ENCODE measurements at regions not wholly inside any gene's neighbourhood (a gene's known extent, or its start where the extent isn't known, plus 50 kb on each side); places are given as distances from the start of the nearest gene placed in this dataset.
"Not testable (repeated sequence)": the region's sequence is repeated elsewhere in the genome, so short reads cannot be mapped to it uniquely, and the experiment has no call there.

DNA sequence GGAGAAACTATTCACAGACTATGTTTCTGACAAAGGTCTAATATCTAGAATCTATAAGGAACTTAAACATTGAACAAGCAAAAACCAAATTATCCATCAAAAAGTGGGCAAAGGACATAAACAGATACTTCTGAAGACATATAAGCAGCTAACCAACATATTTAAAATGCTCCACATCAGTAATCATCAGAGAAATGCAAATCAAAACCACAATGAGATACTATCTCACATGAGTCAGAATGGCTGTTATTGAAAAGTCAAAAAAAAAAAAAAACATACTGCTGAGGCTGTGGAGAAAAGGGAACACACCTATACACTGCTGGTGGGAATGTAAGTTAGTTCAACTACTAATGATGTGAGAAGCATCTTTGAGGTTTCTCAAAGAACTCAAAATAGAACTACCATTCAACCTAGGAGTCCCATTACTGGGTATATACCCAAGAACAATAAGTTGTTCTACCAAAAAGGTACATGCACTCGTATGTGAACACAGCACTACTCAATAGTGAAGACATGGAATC, 220.4 kb upstream of the TFPI start:
- TF ChIP-seq ISL1 (CRISPR knock-in tag; IDR thresholded peaks at IDR 0.05), result peak; percentile 24; the same call in 1 of the 2 replicates
- no peak for TF ChIP-seq BACH2 (CRISPR knock-in tag; IDR thresholded peaks at IDR 0.05; ENCODE audit: borderline replicate concordance)
- ATAC-seq, result peak; percentile 96

DNA sequence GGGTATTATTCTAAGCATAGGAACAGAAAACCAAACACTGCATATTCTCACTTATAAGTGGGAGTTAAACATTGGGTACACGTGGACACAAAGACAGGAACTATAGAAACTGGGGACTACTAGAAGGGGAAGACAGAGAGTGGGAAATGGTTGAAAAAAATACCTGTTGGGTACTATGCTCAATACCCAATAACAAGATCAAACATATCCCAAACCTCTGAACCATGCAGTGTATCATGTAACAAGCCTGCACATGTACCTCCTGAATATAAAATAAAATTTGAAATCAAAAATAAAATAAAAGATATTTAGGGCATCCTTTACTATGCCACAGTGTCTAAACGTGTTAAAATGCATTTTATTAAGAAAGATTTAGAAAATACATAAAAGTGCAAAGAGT, 221.0 kb upstream of the TFPI start:
- no peak for TF ChIP-seq BACH2 (CRISPR knock-in tag; IDR thresholded peaks at IDR 0.05; ENCODE audit: borderline replicate concordance)
- TF ChIP-seq CSDC2 (CRISPR knock-in tag; IDR thresholded peaks at IDR 0.05), result no peak
- TF ChIP-seq, protein P1, sequence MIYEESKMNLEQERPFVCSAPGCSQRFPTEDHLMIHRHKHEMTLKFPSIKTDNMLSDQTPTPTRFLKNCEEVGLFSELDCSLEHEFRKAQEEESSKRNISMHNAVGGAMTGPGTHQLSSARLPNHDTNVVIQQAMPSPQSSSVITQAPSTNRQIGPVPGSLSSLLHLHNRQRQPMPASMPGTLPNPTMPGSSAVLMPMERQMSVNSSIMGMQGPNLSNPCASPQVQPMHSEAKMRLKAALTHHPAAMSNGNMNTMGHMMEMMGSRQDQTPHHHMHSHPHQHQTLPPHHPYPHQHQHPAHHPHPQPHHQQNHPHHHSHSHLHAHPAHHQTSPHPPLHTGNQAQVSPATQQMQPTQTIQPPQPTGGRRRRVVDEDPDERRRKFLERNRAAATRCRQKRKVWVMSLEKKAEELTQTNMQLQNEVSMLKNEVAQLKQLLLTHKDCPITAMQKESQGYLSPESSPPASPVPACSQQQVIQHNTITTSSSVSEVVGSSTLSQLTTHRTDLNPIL (CRISPR knock-in tag; IDR thresholded peaks at IDR 0.05; ENCODE audit: low read depth), result no peak
- no peak for TF ChIP-seq ZC3H10 (CRISPR knock-in tag; IDR thresholded peaks at IDR 0.05)

DNA sequence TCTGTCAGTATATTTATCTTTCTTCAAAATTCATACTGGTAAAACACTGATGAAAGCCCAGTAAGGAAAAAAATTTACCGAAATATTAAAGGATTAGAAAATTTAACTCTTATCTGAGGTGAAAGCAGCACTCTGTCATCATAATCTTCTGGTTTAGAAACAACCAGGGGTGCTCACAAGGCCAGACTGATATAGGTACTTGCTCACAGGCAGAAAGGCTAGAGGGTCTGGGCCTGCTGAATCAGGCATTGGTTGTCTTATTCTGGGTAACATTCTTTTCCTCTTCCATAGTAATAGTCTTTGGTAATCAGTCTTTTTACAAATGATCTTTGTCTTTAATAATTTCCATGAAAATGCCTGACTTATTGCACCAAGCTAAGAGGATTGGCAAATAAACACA, 221.4 kb upstream of the TFPI start:
- TF ChIP-seq OSR1 (CRISPR knock-in tag; IDR thresholded peaks at IDR 0.05) (no peak), ZFP30 (CRISPR knock-in tag; IDR thresholded peaks at IDR 0.05) (no peak), GLIS3 (CRISPR knock-in tag; IDR thresholded peaks at IDR 0.05) (no peak), BACH2 (CRISPR knock-in tag; IDR thresholded peaks at IDR 0.05; ENCODE audit: borderline replicate concordance) (no peak), ESRRG (CRISPR knock-in tag; IDR thresholded peaks at IDR 0.05) (no peak), PPARA (CRISPR knock-in tag; IDR thresholded peaks at IDR 0.05; ENCODE audit: borderline replicate concordance) (no peak)
- TF ChIP-seq, protein P1 (CRISPR knock-in tag; IDR thresholded peaks at IDR 0.05; ENCODE audit: low read depth), result no peak
- ATAC-seq, result no peak

More for the DNA sequence above, 221.0 kb upstream of the TFPI start:
- no peak for ATAC-seq

DNA sequence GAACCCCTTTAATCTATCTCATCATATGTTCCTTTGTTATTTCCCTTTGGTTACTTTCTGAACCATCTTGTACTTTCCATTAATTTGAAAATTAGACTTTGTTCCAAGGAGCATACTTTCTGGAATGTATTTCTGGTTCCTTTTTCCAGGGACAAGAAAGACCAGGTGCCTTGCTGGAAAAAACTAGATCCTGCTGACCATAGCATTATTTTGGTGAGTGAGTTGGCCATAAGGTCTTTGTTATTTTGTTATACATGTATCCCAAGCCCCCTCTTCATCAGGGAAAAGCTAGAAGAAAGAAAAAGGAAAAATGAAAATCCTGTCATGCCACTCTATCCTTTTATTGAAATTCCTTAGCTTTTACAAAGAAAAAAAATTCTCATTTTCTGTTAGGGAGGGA, 228.1 kb upstream of the TFPI start:
- TF ChIP-seq, protein P1 (CRISPR knock-in tag; IDR thresholded peaks at IDR 0.05; ENCODE audit: low read depth), result no peak
- TF ChIP-seq GLIS3 (CRISPR knock-in tag; IDR thresholded peaks at IDR 0.05), result no peak
- no peak for TF ChIP-seq SNAI2 (CRISPR knock-in tag; IDR thresholded peaks at IDR 0.05)
- no peak for TF ChIP-seq ISL1 (CRISPR knock-in tag; IDR thresholded peaks at IDR 0.05)
- TF ChIP-seq TOX (CRISPR knock-in tag; IDR thresholded peaks at IDR 0.05; ENCODE audit: borderline replicate concordance), result no peak
- no peak for TF ChIP-seq OSR1 (CRISPR knock-in tag; IDR thresholded peaks at IDR 0.05)
- TF ChIP-seq RARB (CRISPR knock-in tag; IDR thresholded peaks at IDR 0.05), result no peak
- no peak for TF ChIP-seq ARNTL (CRISPR knock-in tag; IDR thresholded peaks at IDR 0.05; ENCODE audit: borderline replicate concordance, low read depth)
- no peak for TF ChIP-seq ZNF70 (CRISPR knock-in tag; IDR thresholded peaks at IDR 0.05)
- no peak for TF ChIP-seq CSDC2 (CRISPR knock-in tag; IDR thresholded peaks at IDR 0.05)
- TF ChIP-seq ZNF565 (CRISPR knock-in tag; conservative IDR thresholded peaks at IDR 0.05; ENCODE audit: low read depth), result no peak
- no peak for TF ChIP-seq ZFP3 (CRISPR knock-in tag; IDR thresholded peaks at IDR 0.05)
- ATAC-seq, result no peak

DNA sequence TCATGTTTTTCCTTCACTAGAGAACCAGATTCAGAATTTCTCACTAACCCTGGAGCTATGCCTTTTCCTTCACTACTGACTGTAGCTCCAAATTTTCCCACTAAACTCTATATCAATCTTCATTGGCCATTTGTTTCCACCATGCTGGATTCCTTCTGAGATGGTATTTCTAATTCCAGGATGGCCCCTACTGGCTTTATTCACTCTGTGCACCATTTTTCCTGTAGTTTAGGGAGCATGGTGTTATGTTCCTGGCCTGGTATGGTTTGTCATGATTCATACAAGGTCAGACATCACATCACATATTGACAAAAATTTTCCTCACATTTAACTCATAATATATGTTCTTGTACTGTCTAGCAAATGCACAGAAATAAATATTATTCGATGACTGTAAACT, 229.2 kb upstream of the TFPI start:
- no peak for ATAC-seq
- TF ChIP-seq, protein P1 (CRISPR knock-in tag; IDR thresholded peaks at IDR 0.05; ENCODE audit: low read depth), result no peak
- TF ChIP-seq ISL1 (CRISPR knock-in tag; IDR thresholded peaks at IDR 0.05), result no peak
- TF ChIP-seq CSDC2 (CRISPR knock-in tag; IDR thresholded peaks at IDR 0.05), result no peak
- TF ChIP-seq, protein P2, sequence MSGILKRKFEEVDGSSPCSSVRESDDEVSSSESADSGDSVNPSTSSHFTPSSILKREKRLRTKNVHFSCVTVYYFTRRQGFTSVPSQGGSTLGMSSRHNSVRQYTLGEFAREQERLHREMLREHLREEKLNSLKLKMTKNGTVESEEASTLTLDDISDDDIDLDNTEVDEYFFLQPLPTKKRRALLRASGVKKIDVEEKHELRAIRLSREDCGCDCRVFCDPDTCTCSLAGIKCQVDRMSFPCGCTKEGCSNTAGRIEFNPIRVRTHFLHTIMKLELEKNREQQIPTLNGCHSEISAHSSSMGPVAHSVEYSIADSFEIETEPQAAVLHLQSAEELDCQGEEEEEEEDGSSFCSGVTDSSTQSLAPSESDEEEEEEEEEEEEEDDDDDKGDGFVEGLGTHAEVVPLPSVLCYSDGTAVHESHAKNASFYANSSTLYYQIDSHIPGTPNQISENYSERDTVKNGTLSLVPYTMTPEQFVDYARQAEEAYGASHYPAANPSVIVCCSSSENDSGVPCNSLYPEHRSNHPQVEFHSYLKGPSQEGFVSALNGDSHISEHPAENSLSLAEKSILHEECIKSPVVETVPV (CRISPR knock-in tag; IDR thresholded peaks at IDR 0.05), result no peak
- TF ChIP-seq ZNF70 (CRISPR knock-in tag; IDR thresholded peaks at IDR 0.05), result no peak
- TF ChIP-seq ZFP30 (CRISPR knock-in tag; IDR thresholded peaks at IDR 0.05), result no peak
- TF ChIP-seq ARNTL (CRISPR knock-in tag; IDR thresholded peaks at IDR 0.05; ENCODE audit: borderline replicate concordance, low read depth), result no peak
- no peak for TF ChIP-seq ZNF8 (CRISPR knock-in tag; IDR thresholded peaks at IDR 0.05)
- TF ChIP-seq TOX (CRISPR knock-in tag; IDR thresholded peaks at IDR 0.05; ENCODE audit: borderline replicate concordance), result no peak

DNA sequence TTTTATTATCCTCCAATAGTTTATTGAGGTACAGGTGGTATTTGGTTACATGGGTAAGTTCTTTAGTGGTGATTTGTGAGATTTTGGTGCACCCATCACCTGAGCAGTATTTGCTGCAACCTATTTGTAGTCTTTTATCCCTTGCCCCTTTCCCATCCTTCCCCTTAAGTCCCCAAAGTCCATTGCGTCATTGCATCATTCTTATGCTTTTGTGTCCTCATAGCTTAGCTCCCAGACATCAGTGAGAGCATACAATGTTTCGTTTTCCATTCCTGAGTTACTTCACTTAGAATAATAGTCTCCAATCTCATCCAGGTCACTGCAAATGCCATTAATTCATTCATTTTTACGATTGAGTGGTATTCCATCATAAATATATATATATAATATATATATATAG, 229.9 kb upstream of the TFPI start:
- ATAC-seq, result not testable (repeated sequence)

Data from SK-N-SH treated with all-trans-retinoic acid at 6 μM for 48 hours (cell line).